K562 (cell line): ENCODE measurements at regions not wholly inside any gene's neighbourhood (a gene's known extent, or its start where the extent isn't known, plus 50 kb on each side); places are given as distances from the start of the nearest gene placed in this dataset.

Experiments
- ATAC-seq: fragments of 200-7000 bp; cut with Tn5 transposase; 3 replicates; pipeline ENCODE4 v1.9.1; 2020; ENCODE audit warnings: moderate library complexity
- BruUV-seq: library from RNA; stranded (reverse); fragments of 400-500 nt; replicated peaks from 2 replicates; lab custom pipeline; 2021; lab: Mats Ljungman, UMichigan
- CTCF ChIA-PET: fragments of 300-600 bp; formaldehyde crosslinking; extraction: SDS; loops from one replicate; lab custom pipeline; 2021; ENCODE audit warnings: low intra/inter-chr PET ratio; lab: Yijun Ruan, JAX
- POLR2A ChIA-PET: fragments of 300-600, 350-650 bp; sonication (Branson Sonifier 250); formaldehyde crosslinking; extraction: SDS; loops from one replicate; lab custom pipeline; 2021; ENCODE audit warnings: antibody characterized with exemption, inconsistent platforms; lab: Yijun Ruan, JAX
- DNase-seq, 4 experiments: peaks; one replicate each; pipeline versions ENCODE4 v3.0.0 to v3.0.0-alpha.2; 2011 to 2018; ENCODE audit warnings: low spot score in 3 of 4, mixed read lengths in 3 of 4; ENCODE audit errors: extremely low read depth in 1 of 4
- FAIRE-seq: peaks from 2 replicates; lab custom pipeline; 2011; peaks lifted over from hg19 to GRCh38; lab: Jason Lieb, UNC
- H2AFZ ChIP-seq: 2 replicates; pipeline ENCODE4 v1.6.0; 2011; ENCODE audit warnings: low read depth, low read length, control low read depth, inconsistent platforms
- H3K27ac ChIP-seq: fragments of 200-600 bp; 3 replicates; pipeline ENCODE4 v1.8.0; 2011; ENCODE audit warnings: low read depth, mild to moderate bottlenecking, control low read depth, inconsistent platforms, low read length, moderate library complexity, mixed read lengths; ENCODE audit errors: extremely low read depth
- H3K27me3 ChIP-seq, 2 experiments: fragments of 300-600 bp in 1 of 2; 2 replicates in 1 of 2; 3 replicates in 1 of 2; pipeline versions ENCODE4 v1.6.0 to v1.8.0; 2011; ENCODE audit warnings: inconsistent platforms in 2 of 2, low read length in 2 of 2, mild to moderate bottlenecking in 1 of 2, mixed read lengths in 1 of 2, moderate library complexity in 1 of 2; ENCODE audit not compliant: control insufficient read depth in 2 of 2, insufficient read depth in 2 of 2
- H3K36me3 ChIP-seq: fragments of 300-600 bp; 3 replicates; pipeline ENCODE4 v1.8.0; 2011; ENCODE audit warnings: mild to moderate bottlenecking, low read length, inconsistent platforms; ENCODE audit not compliant: control insufficient read depth, insufficient read depth
- H3K4me1 ChIP-seq, 2 experiments: fragments of 200-600 bp in 1 of 2; replicated peaks in 1 of 2; 2 replicates in 1 of 2; 3 replicates in 1 of 2; pipeline versions ENCODE4 v1.5.1 to v1.8.0; 2011; ENCODE audit warnings: inconsistent platforms in 2 of 2, low read length in 2 of 2, mild to moderate bottlenecking in 1 of 2, mixed read lengths in 1 of 2, moderate library complexity in 1 of 2; ENCODE audit not compliant: control insufficient read depth in 2 of 2, insufficient read depth in 2 of 2
- H3K4me2 ChIP-seq: 2 replicates; pipeline ENCODE4 v1.6.1; 2011; ENCODE audit warnings: low read length, control low read depth, inconsistent platforms, mixed read lengths; ENCODE audit not compliant: insufficient read depth
- H3K4me3 ChIP-seq: fragments of 200-600 bp; sonication (generic), shearing (Covaris generic); 2 replicates; pipeline ENCODE4 v1.5.1; 2016; ENCODE audit warnings: control low read depth, inconsistent platforms
- H3K79me2 ChIP-seq: fragments of 200-600 bp; 3 replicates; pipeline ENCODE4 v1.8.0; 2011; ENCODE audit warnings: low read length, inconsistent platforms; ENCODE audit not compliant: control insufficient read depth, insufficient read depth
- H3K9ac ChIP-seq, 2 experiments: 2 replicates each; pipeline versions ENCODE4 v1.6.0 to v1.6.1; 2011; ENCODE audit warnings: low read depth in 2 of 2, low read length in 2 of 2, control low read depth in 1 of 2, inconsistent platforms in 1 of 2, mild to moderate bottlenecking in 1 of 2, mixed read lengths in 1 of 2; ENCODE audit not compliant: insufficient read depth in 1 of 2
- H3K9me1 ChIP-seq: one replicate; pipeline ENCODE4 v1.6.0; 2011; ENCODE audit warnings: inconsistent platforms, mild to moderate bottlenecking, low read length, moderate library complexity; ENCODE audit not compliant: control insufficient read depth, insufficient read depth
- H3K9me3 ChIP-seq: replicated peaks from 2 replicates; pipeline ENCODE4 v1.5.1; 2011; ENCODE audit warnings: low read depth, low read length, inconsistent platforms; ENCODE audit not compliant: control insufficient read depth, insufficient read depth
- H4K20me1 ChIP-seq: replicated peaks from 2 replicates; pipeline ENCODE4 v1.6.1; 2011; ENCODE audit warnings: low read length, inconsistent platforms, mixed read lengths; ENCODE audit not compliant: control insufficient read depth, insufficient read depth
- ARID4B ChIP-seq: sonication (generic); formaldehyde crosslinking; IDR thresholded peaks from 2 replicates; pipeline ENCODE4 v1.8.0; 2022; ENCODE audit warnings: mild to moderate bottlenecking, missing genetic modification reagents
- ASH1L ChIP-seq: fragments of 450-650 bp; IDR thresholded peaks from 2 replicates; pipeline ENCODE4 v1.6.1; 2018; ENCODE audit warnings: borderline replicate concordance, mild to moderate bottlenecking, low read depth; ENCODE audit not compliant: partially characterized antibody
- COPS2 ChIP-seq: fragments of 450-650 bp; conservative IDR thresholded peaks from 2 replicates; pipeline ENCODE4 v1.6.1; 2016; ENCODE audit warnings: mild to moderate bottlenecking, moderate library complexity
- FOXK2 ChIP-seq, 2 experiments: fragments of 450-650 bp; IDR thresholded peaks in 1 of 2; conservative IDR thresholded peaks in 1 of 2; 2 replicates each; pipeline ENCODE4 v1.6.1; 2016; ENCODE audit warnings: low read depth in 2 of 2, mild to moderate bottlenecking in 1 of 2
- ZNF133 ChIP-seq: fragments of 250-450 bp; sonication (Bioruptor Pico); IDR thresholded peaks from 2 replicates; pipeline ENCODE4 v1.4.0; 2020; ENCODE audit warnings: mild to moderate bottlenecking
- ZNF518B ChIP-seq: fragments of 250-450 bp; sonication (Bioruptor Pico); IDR thresholded peaks from 2 replicates; pipeline ENCODE4 v1.5.0; 2021; ENCODE audit warnings: mild to moderate bottlenecking, moderate library complexity
- WGBS: fragments of 100-300 bp; shearing (Covaris generic); methylation state at CpG from one replicate; pipeline ENCODE4 v1.1.6; 2016; ENCODE audit warnings: low coverage, mixed read lengths; ENCODE audit not compliant: insufficient coverage; ENCODE audit errors: missing lambda C conversion rate; 5-methylcytosine and 5-hydroxymethylcytosine counted together
- in situ Hi-C: fragments of 300-500 bp; cut with MboI; formaldehyde crosslinking; loops from 4 replicates; pipeline ENCODE4 v1.15.0; 2018; ENCODE audit warnings: inconsistent platforms, mixed read lengths
- intact Hi-C: fragments of 100-400 bp; cut with micrococcal nuclease; formaldehyde crosslinking; loops from 2 replicates; pipeline ENCODE4 v1.14.2; 2022

GRCh38 chr17:33523577-33523981 lies 230.5 kb upstream of the ASIC2 start:
- H4K20me1 ChIP-seq, result peaks cover 12% of the 10 kb centered on the region
- ATAC-seq (no peak), FAIRE-seq (no peak), DNase-seq (no peak)
- 0 out of 5 replicates have a peak, but pooled peaks cover 0 to 5% of the 10 kb centered on the region in 2 experiments for H3K4me1 ChIP-seq
- H3K27ac ChIP-seq, result no peak overlapping the region
- in situ Hi-C loops (no loop called here), intact Hi-C loops (loop anchor here (5.0 kb wide), 2 partner anchors 181 to 229 kb away; no protein-coding TSS in a partner anchor)
- H2AFZ ChIP-seq, result no peak overlapping the region
- no peak overlapping the region for H3K4me3 ChIP-seq
- no TSS peak for BruUV-seq
- no peak for TF ChIP-seq FOXK2 (conservative IDR thresholded peaks at IDR 0.05 in 1 of 2, IDR thresholded peaks at IDR 0.05 in 1 of 2; ENCODE audit: low read depth in 2 of 2)
- CTCF ChIA-PET, result no interaction called here
- no peaks in the 10 kb centered on the region for H3K27me3 ChIP-seq
- no peaks in the 10 kb centered on the region for H3K9me1 ChIP-seq
- no peak overlapping the region for H3K4me2 ChIP-seq
- 0% methylated on average over 5 of the region's 5 CpGs for WGBS
- H3K9ac ChIP-seq, result no peak overlapping the region
- POLR2A ChIA-PET, result no interaction called here
- H3K79me2 ChIP-seq, result no peaks in the 10 kb centered on the region
- no peaks in the 10 kb centered on the region for H3K36me3 ChIP-seq
- H3K9me3 ChIP-seq, result no peaks in the 10 kb centered on the region

GRCh38 chr17:33525186-33525585 lies 232.1 kb upstream of the ASIC2 start:
- CTCF ChIA-PET, result no interaction called here
- intact Hi-C loops, result no loop called here
- no TSS peak for BruUV-seq
- TF ChIP-seq ASH1L, result no peak
- TF ChIP-seq ARID4B (CRISPR knock-in tag), result no peak
- no peak for TF ChIP-seq COPS2
- TF ChIP-seq ZNF133, result no peak
- TF ChIP-seq ZNF518B (CRISPR knock-in tag), result no peak

More at GRCh38 chr17:33525186-33525585, 232.1 kb upstream of the ASIC2 start:
- no peak for ATAC-seq
- in situ Hi-C loops, result no loop called here
- no peaks in the 10 kb centered on the region; a peak in 1 of 5 replicates for H3K27me3 ChIP-seq
- no peaks in the 10 kb centered on the region for H3K9me3 ChIP-seq
- H3K9ac ChIP-seq, result no peak overlapping the region
- H3K4me2 ChIP-seq, result no peak overlapping the region
- H3K9me1 ChIP-seq, result no peaks in the 10 kb centered on the region
- H4K20me1 ChIP-seq, result peaks cover 7% of the 10 kb centered on the region
- WGBS, result 0% methylated on average over 7 of the region's 7 CpGs
- no peak for FAIRE-seq
- H3K36me3 ChIP-seq, result no peaks in the 10 kb centered on the region
- no peak overlapping the region for H3K4me3 ChIP-seq
- H2AFZ ChIP-seq, result no peak overlapping the region
- DNase-seq, result no peak
- POLR2A ChIA-PET, result interaction anchor here (0.6 to 0.7 kb wide), 2 partner anchors 28 to 49 kb away, joined by 3 to 5 read pairs; no protein-coding TSS in a partner anchor
- H3K27ac ChIP-seq, result no peak overlapping the region
- no peaks in the 10 kb centered on the region for H3K79me2 ChIP-seq
- H3K4me1 ChIP-seq, result no peaks in the 10 kb centered on the region
